ENCODE measurements at regions not wholly inside any gene's neighbourhood (a gene's known extent, or its start where the extent isn't known, plus 50 kb on each side); places are given as distances from the start of the nearest gene placed in this dataset.

DNA sequence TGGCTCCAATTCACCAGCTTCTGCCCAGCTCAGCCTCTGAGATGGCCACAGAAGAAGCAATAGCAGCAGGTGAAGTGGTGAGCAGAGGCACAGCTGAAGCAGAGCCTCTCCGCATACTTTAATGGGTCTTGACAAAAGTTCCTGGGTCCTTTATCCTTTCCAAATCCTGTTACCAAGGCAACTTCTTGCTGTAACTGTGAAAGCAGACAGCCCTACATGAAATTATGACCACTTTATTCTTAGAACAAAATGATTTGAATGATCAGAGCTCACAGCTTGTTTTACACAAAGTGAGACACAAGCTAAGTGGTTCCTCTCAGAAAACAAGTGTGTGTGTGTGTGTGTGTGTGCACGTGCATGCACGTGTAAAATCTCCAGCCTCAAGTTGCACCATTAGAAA lies 245.6 kb downstream of the HTR7 start:
- no peak overlapping the region for H3K4me3 ChIP-seq (ENCODE audit: low read length)
- no peak for DNase-seq (ENCODE audit: low read depth)
- TF ChIP-seq, protein P1, sequence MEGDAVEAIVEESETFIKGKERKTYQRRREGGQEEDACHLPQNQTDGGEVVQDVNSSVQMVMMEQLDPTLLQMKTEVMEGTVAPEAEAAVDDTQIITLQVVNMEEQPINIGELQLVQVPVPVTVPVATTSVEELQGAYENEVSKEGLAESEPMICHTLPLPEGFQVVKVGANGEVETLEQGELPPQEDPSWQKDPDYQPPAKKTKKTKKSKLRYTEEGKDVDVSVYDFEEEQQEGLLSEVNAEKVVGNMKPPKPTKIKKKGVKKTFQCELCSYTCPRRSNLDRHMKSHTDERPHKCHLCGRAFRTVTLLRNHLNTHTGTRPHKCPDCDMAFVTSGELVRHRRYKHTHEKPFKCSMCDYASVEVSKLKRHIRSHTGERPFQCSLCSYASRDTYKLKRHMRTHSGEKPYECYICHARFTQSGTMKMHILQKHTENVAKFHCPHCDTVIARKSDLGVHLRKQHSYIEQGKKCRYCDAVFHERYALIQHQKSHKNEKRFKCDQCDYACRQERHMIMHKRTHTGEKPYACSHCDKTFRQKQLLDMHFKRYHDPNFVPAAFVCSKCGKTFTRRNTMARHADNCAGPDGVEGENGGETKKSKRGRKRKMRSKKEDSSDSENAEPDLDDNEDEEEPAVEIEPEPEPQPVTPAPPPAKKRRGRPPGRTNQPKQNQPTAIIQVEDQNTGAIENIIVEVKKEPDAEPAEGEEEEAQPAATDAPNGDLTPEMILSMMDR (conservative IDR thresholded peaks at IDR 0.05; ENCODE audit: low read length): no peak

DNA sequence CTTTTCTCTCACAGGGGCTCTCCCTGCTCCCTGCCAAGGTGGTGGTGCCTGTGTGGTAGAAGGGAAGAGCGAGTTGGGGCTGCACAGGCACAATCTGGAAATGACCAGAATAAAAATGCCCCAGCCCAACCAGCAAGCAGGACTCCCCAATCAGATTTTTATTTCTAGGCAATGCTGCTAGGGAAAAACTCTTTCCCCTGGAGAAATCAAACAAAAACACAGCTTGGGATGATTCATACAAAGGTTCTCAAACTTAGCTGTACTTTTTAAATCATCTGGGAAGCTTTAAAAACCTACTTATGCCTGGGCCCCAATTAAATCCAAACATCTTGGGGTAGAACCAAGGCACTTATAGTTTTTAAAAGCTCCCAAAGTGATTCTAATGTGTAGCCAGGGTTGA lies 243.2 kb downstream of the HTR7 start:
- TF ChIP-seq, protein P1 (conservative IDR thresholded peaks at IDR 0.05; ENCODE audit: low read length): no peak
- H3K4me3 ChIP-seq (ENCODE audit: low read length): no peak overlapping the region
- no peak for DNase-seq (ENCODE audit: low read depth)

DNA sequence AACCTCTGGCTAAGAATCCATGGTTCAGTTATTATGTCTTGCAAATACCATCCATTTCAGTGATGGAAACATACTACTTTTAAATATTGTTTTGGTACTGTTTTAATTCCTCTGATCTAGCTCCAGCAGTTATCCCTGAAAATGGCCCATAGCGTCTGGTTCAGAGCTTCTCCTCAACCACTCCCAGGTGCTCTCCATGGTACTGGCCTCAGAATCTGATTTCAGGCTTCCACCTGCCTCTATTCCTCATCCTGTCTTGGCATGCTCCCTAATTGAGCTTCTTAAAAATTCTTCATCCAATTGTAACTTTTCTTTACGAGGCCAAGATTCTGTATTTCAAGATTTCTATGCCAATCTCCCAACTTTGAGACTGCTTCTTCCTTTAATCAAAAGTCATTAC lies 236.3 kb downstream of the HTR7 start:
- H3K4me3 ChIP-seq (ENCODE audit: low read length): no peak overlapping the region
- TF ChIP-seq, protein P1 (conservative IDR thresholded peaks at IDR 0.05; ENCODE audit: low read length): no peak
- DNase-seq (ENCODE audit: low read depth): no peak

DNA sequence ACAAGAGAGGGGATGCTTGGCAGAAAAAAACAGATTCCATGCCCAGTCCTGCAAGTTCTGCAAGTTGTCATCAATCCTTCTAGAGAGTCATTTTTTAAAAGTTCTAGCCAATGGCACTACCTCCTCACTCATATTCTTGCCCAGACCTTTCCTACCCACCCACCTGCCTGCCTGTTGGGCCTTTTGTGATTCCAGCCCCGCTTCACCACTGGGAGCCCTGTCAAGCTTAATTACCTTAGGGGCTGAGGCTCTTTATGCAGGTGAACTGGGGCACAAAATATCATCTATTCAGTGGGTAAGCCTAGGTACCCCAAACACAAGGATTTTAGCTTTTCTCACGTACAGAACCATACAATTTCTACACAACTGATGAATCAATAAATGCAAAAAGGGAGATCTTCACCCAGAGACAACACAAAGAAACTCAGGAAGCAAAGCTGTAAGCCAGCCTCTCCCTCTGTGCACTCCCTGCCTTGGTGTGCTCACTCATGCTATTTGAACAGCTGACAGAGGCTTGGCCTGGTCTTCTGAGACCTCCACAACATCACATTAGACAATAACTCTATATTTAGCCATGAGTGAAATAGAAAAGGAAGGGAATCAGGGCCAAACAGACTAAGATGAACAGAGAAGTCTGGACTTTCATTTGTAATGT lies 222.6 kb downstream of the HTR7 start:
- no peak overlapping the region for H3K4me3 ChIP-seq (ENCODE audit: low read length)
- DNase-seq (ENCODE audit: low read depth): no peak
- TF ChIP-seq, protein P1 (conservative IDR thresholded peaks at IDR 0.05; ENCODE audit: low read length): no peak

DNA sequence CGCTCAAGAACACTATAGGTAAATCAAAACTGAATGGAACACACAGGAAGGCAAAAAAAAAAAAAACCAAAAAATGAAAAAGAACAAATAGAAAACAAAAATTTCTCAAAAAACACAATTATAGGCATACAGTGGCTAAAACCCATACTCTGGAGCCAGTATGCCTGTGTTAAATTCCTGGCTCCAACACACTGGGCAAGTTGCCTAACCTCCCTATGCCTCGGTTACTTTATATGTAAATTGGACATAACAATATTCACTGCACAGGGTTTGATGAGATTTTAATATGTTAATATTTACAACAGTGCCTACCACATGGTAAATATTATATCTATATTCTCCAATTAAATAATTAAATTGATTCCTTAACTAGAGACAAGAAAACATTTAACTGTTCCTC lies 217.1 kb downstream of the HTR7 start:
- TF ChIP-seq, protein P1 (conservative IDR thresholded peaks at IDR 0.05; ENCODE audit: low read length): no peak
- no peak overlapping the region for H3K4me3 ChIP-seq (ENCODE audit: low read length)
- DNase-seq (ENCODE audit: low read depth): no peak

DNA sequence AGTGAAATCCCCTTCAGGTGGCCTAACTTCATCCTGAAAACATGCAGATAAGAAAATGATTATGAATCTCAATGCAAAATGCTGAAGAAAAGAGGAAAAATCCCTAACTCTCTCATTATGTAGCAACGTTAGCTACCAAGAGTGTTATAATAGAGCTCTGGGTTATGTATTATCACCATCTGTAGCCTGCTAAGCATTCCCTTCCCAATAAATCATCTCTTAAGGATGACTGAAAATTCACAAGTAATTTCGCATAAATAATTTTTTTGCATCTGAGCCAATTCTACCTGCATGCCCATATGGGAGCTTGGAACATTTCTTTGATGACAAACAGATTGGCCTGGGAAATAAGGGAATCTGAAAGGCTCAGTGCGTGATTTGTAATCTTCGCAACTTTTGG lies 216.1 kb downstream of the HTR7 start:
- no peak overlapping the region for H3K4me3 ChIP-seq (ENCODE audit: low read length)
- DNase-seq (ENCODE audit: low read depth): no peak
- TF ChIP-seq, protein P1 (conservative IDR thresholded peaks at IDR 0.05; ENCODE audit: low read length): no peak

DNA sequence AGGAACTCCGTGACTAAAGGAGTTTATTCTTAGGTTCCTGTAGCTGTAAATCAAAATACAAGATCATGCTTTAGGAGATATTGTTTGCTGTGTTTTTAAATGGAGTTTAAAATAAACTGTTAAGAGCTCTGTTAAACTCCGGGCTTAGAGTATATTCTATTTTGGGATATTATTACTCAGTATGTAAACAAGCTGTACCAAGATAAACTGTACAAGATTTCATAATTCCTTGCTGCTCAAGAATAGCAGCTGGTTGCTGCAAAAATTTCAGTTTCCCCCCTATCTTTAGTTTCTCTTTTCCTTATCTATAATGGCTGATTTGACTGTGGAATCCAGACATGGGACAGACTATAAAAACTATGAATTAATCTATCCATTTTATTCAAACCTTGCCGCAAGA lies 215.7 kb downstream of the HTR7 start:
- H3K4me3 ChIP-seq (ENCODE audit: low read length): no peak overlapping the region
- DNase-seq (ENCODE audit: low read depth): no peak
- TF ChIP-seq, protein P1 (conservative IDR thresholded peaks at IDR 0.05; ENCODE audit: low read length): no peak
